HepG2 (cell line): ENCODE measurements at regions not wholly inside any gene's neighbourhood (a gene's known extent, or its start where the extent isn't known, plus 50 kb on each side); places are given as distances from the start of the nearest gene placed in this dataset.

Experiments used
- ATAC-seq: fragments of 200-7000 bp; cut with Tn5 transposase; 3 replicates; pipeline ENCODE4 v1.9.1; 2020; ENCODE audit warnings: mild to moderate bottlenecking, moderate library complexity
- BruUV-seq: library from RNA; stranded (reverse); fragments of 400-500 nt; replicated peaks from 2 replicates; lab custom pipeline; 2021; lab: Mats Ljungman, UMichigan
- CTCF ChIA-PET: fragments of 300-600 bp; formaldehyde crosslinking; extraction: SDS; loops from one replicate; lab custom pipeline; 2021; ENCODE audit warnings: low total read pairs, inconsistent platforms, low intra/inter-chr PET ratio; lab: Yijun Ruan, JAX
- POLR2A ChIA-PET: fragments of 350-600 bp; sonication (Branson Sonifier 250); formaldehyde crosslinking; loops from one replicate; lab custom pipeline; 2020; ENCODE audit warnings: antibody characterized with exemption, inconsistent platforms; lab: Yijun Ruan, JAX
- DNase-seq: peaks from one replicate; pipeline ENCODE4 v3.0.0-alpha.2; 2015; ENCODE audit warnings: low spot score
- FAIRE-seq: peaks from 3 replicates; lab custom pipeline; 2011; peaks lifted over from hg19 to GRCh38; lab: Jason Lieb, UNC
- H2AFZ ChIP-seq: one replicate; pipeline ENCODE4 v1.6.1; 2011; ENCODE audit warnings: low read length, inconsistent platforms
- H3K27ac ChIP-seq: fragments of 300-600 bp; 3 replicates; pipeline ENCODE4 v1.8.0; 2011; ENCODE audit warnings: mixed run types, mild to moderate bottlenecking, mixed read lengths, low read length, inconsistent platforms; ENCODE audit not compliant: insufficient read depth; ENCODE audit errors: extremely low read length
- H3K27me3 ChIP-seq, 2 experiments: fragments of 200-600 bp in 1 of 2; 2 replicates in 1 of 2; 3 replicates in 1 of 2; pipeline versions ENCODE4 v1.6.0 to v1.8.0; 2011; ENCODE audit warnings: low read length in 2 of 2, mild to moderate bottlenecking in 2 of 2, moderate library complexity in 2 of 2, inconsistent platforms in 1 of 2; ENCODE audit not compliant: insufficient read depth in 2 of 2, control insufficient read depth in 1 of 2
- H3K36me3 ChIP-seq, 2 experiments: fragments of 200-600 bp in 1 of 2; replicated peaks in 1 of 2; 2 replicates in 1 of 2; 3 replicates in 1 of 2; pipeline versions ENCODE4 v1.5.1 to v1.8.0; 2011; ENCODE audit warnings: low read length in 2 of 2, inconsistent platforms in 1 of 2; ENCODE audit not compliant: insufficient read depth in 2 of 2, control insufficient read depth in 1 of 2
- H3K4me1 ChIP-seq: 2 replicates; pipeline ENCODE4 v1.5.1; 2012; ENCODE audit warnings: low read length, inconsistent platforms; ENCODE audit not compliant: insufficient read depth
- H3K4me2 ChIP-seq: 2 replicates; pipeline ENCODE4 v1.6.0; 2011; ENCODE audit warnings: low read depth, low read length, inconsistent platforms
- H3K4me3 ChIP-seq, 3 experiments: fragments of 200-600 bp in 1 of 3; sonication (generic), shearing (Covaris generic) in 1 of 3; replicated peaks in 1 of 3; 2 replicates each; pipeline ENCODE4 v1.5.1; 2011 to 2016; ENCODE audit warnings: low read length in 3 of 3, inconsistent platforms in 2 of 3, low read depth in 2 of 3, mild to moderate bottlenecking in 2 of 3, control low read depth in 1 of 3, mixed read lengths in 1 of 3; ENCODE audit not compliant: insufficient read depth in 1 of 3
- H3K79me2 ChIP-seq: one replicate; pipeline ENCODE4 v1.6.1; 2011; ENCODE audit warnings: low read length, inconsistent platforms; ENCODE audit not compliant: insufficient read depth
- H3K9ac ChIP-seq: 2 replicates; pipeline ENCODE4 v1.6.0; 2011; ENCODE audit warnings: mild to moderate bottlenecking, low read depth, low read length, inconsistent platforms; ENCODE audit not compliant: insufficient read depth
- H3K9me3 ChIP-seq: 2 replicates; pipeline ENCODE4 v1.5.1; 2012; ENCODE audit warnings: mild to moderate bottlenecking, low read length
- H4K20me1 ChIP-seq: 2 replicates; pipeline ENCODE4 v1.6.0; 2011; ENCODE audit warnings: inconsistent platforms, mild to moderate bottlenecking, low read length, moderate library complexity; ENCODE audit not compliant: insufficient read depth
- ESRRA ChIP-seq: sonication (generic); formaldehyde crosslinking; IDR thresholded peaks from 2 replicates; pipeline ENCODE4 v1.5.1; 2020; ENCODE audit warnings: mild to moderate bottlenecking, low read depth, missing genetic modification reagents
- ZNF234 ChIP-seq: sonication (generic); formaldehyde crosslinking; conservative IDR thresholded peaks from 2 replicates; pipeline ENCODE4 v1.5.1; 2020; ENCODE audit warnings: mild to moderate bottlenecking, missing genetic modification reagents
- WGBS: methylation state at CpG from one replicate; pipeline ENCODE4 v1.1.6; 2017; ENCODE audit warnings: low lambda C conversion rate; 5-methylcytosine and 5-hydroxymethylcytosine counted together
- in situ Hi-C: cut with HindIII; loops from 2 replicates; pipeline ENCODE4 v1.10.0; 2017; ENCODE audit warnings: low pct_unique_long_range_greater_than_20kb; ENCODE audit not compliant: extremely low pct_ligation_motif_present
- intact Hi-C: fragments of 100-400 bp; cut with micrococcal nuclease; formaldehyde crosslinking; loops from one replicate; pipeline ENCODE4 v1.10.0; 2022; ENCODE audit not compliant: unreplicated experiment

DNA sequence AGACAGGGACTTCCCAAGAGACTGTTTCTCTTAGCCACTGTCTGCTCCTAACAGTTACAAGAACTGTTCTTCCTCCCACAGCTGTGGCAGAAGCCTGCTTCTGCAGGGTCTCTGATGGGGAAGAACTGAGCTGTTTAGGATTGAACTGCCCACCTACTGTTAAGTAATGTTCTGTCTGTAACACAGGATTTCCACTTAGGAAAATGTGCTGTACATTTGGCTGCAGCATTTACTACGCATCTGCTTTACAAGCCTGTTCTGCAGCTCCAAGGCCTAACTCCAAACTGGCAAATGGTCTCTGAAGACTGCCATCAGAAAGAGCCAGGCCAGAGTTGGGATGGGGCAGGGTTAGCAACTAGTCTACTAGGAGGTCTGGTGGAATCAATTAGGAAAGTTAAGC is 87.8 kb upstream of the UPP2 start:
- no peak overlapping the region for H3K27ac ChIP-seq
- BruUV-seq = no TSS peak
- WGBS = 33% methylated on average over 1 of the region's 1 CpG
- no peak for TF ChIP-seq ESRRA (CRISPR knock-in tag)
- TF ChIP-seq, all 625 proteins: peak for 0
- Histone ChIP-seq H3K4me2 (no peak overlapping the region), H3K36me3 (no peaks in the 10 kb centered on the region), H4K20me1 (no peaks in the 10 kb centered on the region), H3K4me1 (no peaks in the 10 kb centered on the region), H3K9me3 (no peaks in the 10 kb centered on the region), H3K27me3 (peaks cover 1 to 17% of the 10 kb centered on the region in 2 experiments; a peak in 4 of 5 replicates), H2AFZ (no peak overlapping the region), H3K9ac (no peak overlapping the region), H3K4me3 (no peak overlapping the region), H3K79me2 (no peaks in the 10 kb centered on the region)
- in situ Hi-C loops (no loop called here), intact Hi-C loops (loop anchor here (5.0 kb wide), 2 partner anchors 112 to 442 kb away; no protein-coding TSS in a partner anchor)
- ChIA-PET CTCF (no interaction called here), POLR2A (no interaction called here)
- no peak for FAIRE-seq
- no peak for DNase-seq
- no peak for ATAC-seq

DNA sequence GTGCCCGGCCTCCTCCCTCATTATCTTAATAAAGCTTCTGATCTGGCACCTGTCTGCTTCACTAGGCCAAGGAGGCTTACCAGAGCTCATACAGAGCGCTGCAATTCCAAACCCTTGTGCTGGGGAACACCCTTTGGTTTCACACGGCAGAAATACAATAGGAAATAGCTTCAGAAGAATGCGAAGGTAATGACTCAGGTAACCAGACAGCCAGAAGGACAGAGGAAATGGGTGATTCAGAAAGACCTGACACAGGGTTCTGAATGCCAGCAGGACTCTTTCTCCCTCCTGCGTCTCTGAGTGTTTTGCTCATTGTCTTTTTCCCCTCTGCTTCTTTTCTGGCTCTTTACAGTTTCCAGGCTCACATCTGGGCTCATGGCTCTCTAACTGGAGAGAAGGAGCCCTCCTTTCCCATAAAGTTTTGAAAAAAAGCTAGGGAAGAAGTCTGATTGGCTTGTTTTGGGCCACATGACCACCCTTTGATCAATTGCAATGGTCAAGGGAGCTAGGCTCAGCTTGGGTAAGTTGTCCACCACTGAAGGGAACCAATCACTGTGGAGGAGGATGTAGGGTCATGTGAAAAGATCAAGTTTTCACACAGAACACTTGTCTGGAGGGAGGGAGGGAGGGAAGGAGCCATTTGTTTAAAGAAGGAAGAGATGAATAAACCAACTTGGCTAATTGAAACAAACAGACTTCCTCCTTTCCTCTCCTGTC is 90.5 kb upstream of the UPP2 start:
- Histone ChIP-seq H2AFZ (no peak overlapping the region), H3K27me3 (peaks cover 1 to 20% of the 10 kb centered on the region in 2 experiments), H3K36me3 (no peaks in the 10 kb centered on the region), H3K27ac (no peak overlapping the region), H3K9ac (no peak overlapping the region), H3K4me1 (no peaks in the 10 kb centered on the region), H3K4me3 (no peak overlapping the region), H4K20me1 (no peaks in the 10 kb centered on the region), H3K79me2 (no peaks in the 10 kb centered on the region), H3K9me3 (no peaks in the 10 kb centered on the region), H3K4me2 (no peak overlapping the region)
- peak; percentile 48 for ATAC-seq
- ChIA-PET CTCF (interaction anchor here (1.2 to 6.7 kb wide), 7 partner anchors 233 to 709 kb away, joined by 3 to 69 read pairs (median 9); partner anchors contain the start of gene ACVR1C), POLR2A (no interaction called here)
- whole genome bisulfite sequencing = 31% methylated on average over 5 of the region's 5 CpGs
- no peak for DNase-seq
- in situ Hi-C loops = no loop called here
- no peak for TF ChIP-seq ZNF234 (CRISPR knock-in tag)
- no peak for FAIRE-seq
- BruUV-seq = no TSS peak
- intact Hi-C loops = loop anchor here (2.0 to 5.0 kb wide), 3 partner anchors 109 to 439 kb away; partner anchors contain the start of gene ACVR1C
